K562 (cell line): ENCODE measurements at regions not wholly inside any gene's neighbourhood (a gene's known extent, or its start where the extent isn't known, plus 50 kb on each side); places are given as distances from the start of the nearest gene placed in this dataset.

Experiments
- ATAC-seq: fragments of 200-7000 bp; cut with Tn5 transposase; 3 replicates; pipeline ENCODE4 v1.9.1; 2020; ENCODE audit warnings: moderate library complexity
- BruUV-seq: library from RNA; stranded (reverse); fragments of 400-500 nt; replicated peaks from 2 replicates; lab custom pipeline; 2021; lab: Mats Ljungman, UMichigan
- CTCF ChIA-PET: fragments of 300-600 bp; formaldehyde crosslinking; extraction: SDS; loops from one replicate; lab custom pipeline; 2021; ENCODE audit warnings: low intra/inter-chr PET ratio; lab: Yijun Ruan, JAX
- POLR2A ChIA-PET: fragments of 300-600, 350-650 bp; sonication (Branson Sonifier 250); formaldehyde crosslinking; extraction: SDS; loops from one replicate; lab custom pipeline; 2021; ENCODE audit warnings: antibody characterized with exemption, inconsistent platforms; lab: Yijun Ruan, JAX
- DNase-seq, 4 experiments: peaks; one replicate each; pipeline versions ENCODE4 v3.0.0 to v3.0.0-alpha.2; 2011 to 2018; ENCODE audit warnings: low spot score in 3 of 4, mixed read lengths in 3 of 4; ENCODE audit errors: extremely low read depth in 1 of 4
- FAIRE-seq: peaks from 2 replicates; lab custom pipeline; 2011; peaks lifted over from hg19 to GRCh38; lab: Jason Lieb, UNC
- H2AFZ ChIP-seq: 2 replicates; pipeline ENCODE4 v1.6.0; 2011; ENCODE audit warnings: low read depth, low read length, control low read depth, inconsistent platforms
- H3K27ac ChIP-seq: fragments of 200-600 bp; 3 replicates; pipeline ENCODE4 v1.8.0; 2011; ENCODE audit warnings: low read depth, mild to moderate bottlenecking, control low read depth, inconsistent platforms, low read length, moderate library complexity, mixed read lengths; ENCODE audit errors: extremely low read depth
- H3K27me3 ChIP-seq, 2 experiments: fragments of 300-600 bp in 1 of 2; 2 replicates in 1 of 2; 3 replicates in 1 of 2; pipeline versions ENCODE4 v1.6.0 to v1.8.0; 2011; ENCODE audit warnings: inconsistent platforms in 2 of 2, low read length in 2 of 2, mild to moderate bottlenecking in 1 of 2, mixed read lengths in 1 of 2, moderate library complexity in 1 of 2; ENCODE audit not compliant: control insufficient read depth in 2 of 2, insufficient read depth in 2 of 2
- H3K36me3 ChIP-seq: fragments of 300-600 bp; 3 replicates; pipeline ENCODE4 v1.8.0; 2011; ENCODE audit warnings: mild to moderate bottlenecking, low read length, inconsistent platforms; ENCODE audit not compliant: control insufficient read depth, insufficient read depth
- H3K4me1 ChIP-seq, 2 experiments: fragments of 200-600 bp in 1 of 2; replicated peaks in 1 of 2; 2 replicates in 1 of 2; 3 replicates in 1 of 2; pipeline versions ENCODE4 v1.5.1 to v1.8.0; 2011; ENCODE audit warnings: inconsistent platforms in 2 of 2, low read length in 2 of 2, mild to moderate bottlenecking in 1 of 2, mixed read lengths in 1 of 2, moderate library complexity in 1 of 2; ENCODE audit not compliant: control insufficient read depth in 2 of 2, insufficient read depth in 2 of 2
- H3K4me2 ChIP-seq: 2 replicates; pipeline ENCODE4 v1.6.1; 2011; ENCODE audit warnings: low read length, control low read depth, inconsistent platforms, mixed read lengths; ENCODE audit not compliant: insufficient read depth
- H3K4me3 ChIP-seq: fragments of 200-600 bp; sonication (generic), shearing (Covaris generic); 2 replicates; pipeline ENCODE4 v1.5.1; 2016; ENCODE audit warnings: control low read depth, inconsistent platforms
- H3K79me2 ChIP-seq: fragments of 200-600 bp; 3 replicates; pipeline ENCODE4 v1.8.0; 2011; ENCODE audit warnings: low read length, inconsistent platforms; ENCODE audit not compliant: control insufficient read depth, insufficient read depth
- H3K9ac ChIP-seq, 2 experiments: 2 replicates each; pipeline versions ENCODE4 v1.6.0 to v1.6.1; 2011; ENCODE audit warnings: low read depth in 2 of 2, low read length in 2 of 2, control low read depth in 1 of 2, inconsistent platforms in 1 of 2, mild to moderate bottlenecking in 1 of 2, mixed read lengths in 1 of 2; ENCODE audit not compliant: insufficient read depth in 1 of 2
- H3K9me1 ChIP-seq: one replicate; pipeline ENCODE4 v1.6.0; 2011; ENCODE audit warnings: inconsistent platforms, mild to moderate bottlenecking, low read length, moderate library complexity; ENCODE audit not compliant: control insufficient read depth, insufficient read depth
- H3K9me3 ChIP-seq: replicated peaks from 2 replicates; pipeline ENCODE4 v1.5.1; 2011; ENCODE audit warnings: low read depth, low read length, inconsistent platforms; ENCODE audit not compliant: control insufficient read depth, insufficient read depth
- H4K20me1 ChIP-seq: replicated peaks from 2 replicates; pipeline ENCODE4 v1.6.1; 2011; ENCODE audit warnings: low read length, inconsistent platforms, mixed read lengths; ENCODE audit not compliant: control insufficient read depth, insufficient read depth
- ATF4 ChIP-seq: fragments of 450-650 bp; formaldehyde crosslinking; IDR thresholded peaks from 2 replicates; pipeline ENCODE4 v1.4.0; 2022; ENCODE audit warnings: mild to moderate bottlenecking, moderate library complexity
- CAMTA2 ChIP-seq: fragments of 250-450 bp; sonication (Bioruptor Pico); conservative IDR thresholded peaks from 2 replicates; pipeline ENCODE4 v1.5.1; 2022
- CEBPG ChIP-seq, 3 experiments: fragments of 200-800 bp in 1 of 3; sonication (Bioruptor generic) in 1 of 3; sonication (generic) in 1 of 3; formaldehyde crosslinking in 1 of 3; IDR thresholded peaks in 2 of 3; conservative IDR thresholded peaks in 1 of 3; 2 replicates each; pipeline versions ENCODE4 v1.6.1 to v1.8.0; 2016 to 2022; ENCODE audit warnings: missing compliant biosample characterization in 2 of 3, missing genetic modification characterization in 2 of 3, mild to moderate bottlenecking in 1 of 3, missing genetic modification reagents in 1 of 3
- CHD4 ChIP-seq: fragments of 200-600 bp; sonication (generic); IDR thresholded peaks from 3 replicates; pipeline ENCODE4 v1.6.1; 2012; ENCODE audit warnings: low read depth, mild to moderate bottlenecking, mixed read lengths, low read length, inconsistent platforms; ENCODE audit not compliant: insufficient read depth, insufficient replicate concordance, poor library complexity, severe bottlenecking
- CREB1 ChIP-seq, 2 experiments: sonication (generic) in 1 of 2; formaldehyde crosslinking in 1 of 2; IDR thresholded peaks; 2 replicates each; pipeline versions ENCODE4 v1.6.1 to v1.8.0; 2012 to 2022; ENCODE audit warnings: inconsistent platforms in 1 of 2, mild to moderate bottlenecking in 1 of 2, missing genetic modification reagents in 1 of 2, moderate library complexity in 1 of 2
- E2F6 ChIP-seq, 2 experiments: IDR thresholded peaks; 2 replicates each; pipeline ENCODE4 v1.6.1; 2011; ENCODE audit warnings: borderline replicate concordance in 1 of 2, control low read depth in 1 of 2, low read depth in 1 of 2, low read length in 1 of 2, mild to moderate bottlenecking in 1 of 2, mixed read lengths in 1 of 2, moderate library complexity in 1 of 2; ENCODE audit not compliant: insufficient read depth in 1 of 2, insufficient read length in 1 of 2, poor library complexity in 1 of 2, severe bottlenecking in 1 of 2; ENCODE audit errors: extremely low read depth in 1 of 2
- ELF4 ChIP-seq: fragments of 450-650 bp; formaldehyde crosslinking; IDR thresholded peaks from 2 replicates; pipeline ENCODE4 v1.4.0; 2022; ENCODE audit warnings: missing genetic modification characterization
- HNRNPH1 ChIP-seq: fragments of 200-400 bp; formaldehyde crosslinking; optimal IDR thresholded peaks from 2 replicates; pipeline ENCODE3; 2017; ENCODE audit warnings: low read depth, mild to moderate bottlenecking, low read length, moderate library complexity
- NFIC ChIP-seq: fragments of 450-650 bp; IDR thresholded peaks from 2 replicates; pipeline ENCODE4 v1.6.1; 2017; ENCODE audit warnings: mild to moderate bottlenecking, inconsistent platforms
- TAF15 ChIP-seq: fragments of 200-400 bp; formaldehyde crosslinking; IDR thresholded peaks from 2 replicates; pipeline ENCODE4 v1.6.1; 2017; ENCODE audit warnings: mild to moderate bottlenecking, low read depth, low read length, moderate library complexity
- ZNF121 ChIP-seq: sonication (generic); formaldehyde crosslinking; conservative IDR thresholded peaks from 2 replicates; pipeline ENCODE4 v1.8.0; 2022; ENCODE audit warnings: missing genetic modification reagents
- WGBS: fragments of 100-300 bp; shearing (Covaris generic); methylation state at CpG from one replicate; pipeline ENCODE4 v1.1.6; 2016; ENCODE audit warnings: low coverage, mixed read lengths; ENCODE audit not compliant: insufficient coverage; ENCODE audit errors: missing lambda C conversion rate; 5-methylcytosine and 5-hydroxymethylcytosine counted together
- in situ Hi-C: fragments of 300-500 bp; cut with MboI; formaldehyde crosslinking; loops from 4 replicates; pipeline ENCODE4 v1.15.0; 2018; ENCODE audit warnings: inconsistent platforms, mixed read lengths
- intact Hi-C: fragments of 100-400 bp; cut with micrococcal nuclease; formaldehyde crosslinking; loops from 2 replicates; pipeline ENCODE4 v1.14.2; 2022
- TF ChIP-seq, protein P1 (sequence below): fragments of 450-650 bp; IDR thresholded peaks from 2 replicates; pipeline ENCODE4 v1.6.1; 2016; ENCODE audit warnings: low read depth

- WGBS = 17% methylated on average over 2 of the region's 2 CpGs
- intact Hi-C loops = no loop called here
- no TSS peak for BruUV-seq
- TF ChIP-seq CEBPG (CRISPR knock-in tag; IDR thresholded peaks at IDR 0.05) (no peak), CEBPG (tag; conservative IDR thresholded peaks at IDR 0.05 in 1 of 2, IDR thresholded peaks at IDR 0.05 in 1 of 2) (no peak), ZNF121 (CRISPR knock-in tag) (no peak), TAF15 (no peak), ATF4 (CRISPR knock-in tag) (no peak), HNRNPH1 (no peak), CREB1 (IDR thresholded peaks at IDR 0.05) (no peak), CREB1 (CRISPR knock-in tag; IDR thresholded peaks at IDR 0.05) (no peak), E2F6 (IDR thresholded peaks at IDR 0.05; ENCODE audit: borderline replicate concordance in 1 of 2, extremely low read depth in 1 of 2, insufficient read depth in 1 of 2, insufficient read length in 1 of 2, low read depth in 1 of 2, low read length in 1 of 2, poor library complexity in 1 of 2, severe bottlenecking in 1 of 2) (no peak), NFIC (no peak), CAMTA2 (CRISPR knock-in tag) (no peak), CHD4 (no peak), ELF4 (no peak)
- TF ChIP-seq, protein P1, sequence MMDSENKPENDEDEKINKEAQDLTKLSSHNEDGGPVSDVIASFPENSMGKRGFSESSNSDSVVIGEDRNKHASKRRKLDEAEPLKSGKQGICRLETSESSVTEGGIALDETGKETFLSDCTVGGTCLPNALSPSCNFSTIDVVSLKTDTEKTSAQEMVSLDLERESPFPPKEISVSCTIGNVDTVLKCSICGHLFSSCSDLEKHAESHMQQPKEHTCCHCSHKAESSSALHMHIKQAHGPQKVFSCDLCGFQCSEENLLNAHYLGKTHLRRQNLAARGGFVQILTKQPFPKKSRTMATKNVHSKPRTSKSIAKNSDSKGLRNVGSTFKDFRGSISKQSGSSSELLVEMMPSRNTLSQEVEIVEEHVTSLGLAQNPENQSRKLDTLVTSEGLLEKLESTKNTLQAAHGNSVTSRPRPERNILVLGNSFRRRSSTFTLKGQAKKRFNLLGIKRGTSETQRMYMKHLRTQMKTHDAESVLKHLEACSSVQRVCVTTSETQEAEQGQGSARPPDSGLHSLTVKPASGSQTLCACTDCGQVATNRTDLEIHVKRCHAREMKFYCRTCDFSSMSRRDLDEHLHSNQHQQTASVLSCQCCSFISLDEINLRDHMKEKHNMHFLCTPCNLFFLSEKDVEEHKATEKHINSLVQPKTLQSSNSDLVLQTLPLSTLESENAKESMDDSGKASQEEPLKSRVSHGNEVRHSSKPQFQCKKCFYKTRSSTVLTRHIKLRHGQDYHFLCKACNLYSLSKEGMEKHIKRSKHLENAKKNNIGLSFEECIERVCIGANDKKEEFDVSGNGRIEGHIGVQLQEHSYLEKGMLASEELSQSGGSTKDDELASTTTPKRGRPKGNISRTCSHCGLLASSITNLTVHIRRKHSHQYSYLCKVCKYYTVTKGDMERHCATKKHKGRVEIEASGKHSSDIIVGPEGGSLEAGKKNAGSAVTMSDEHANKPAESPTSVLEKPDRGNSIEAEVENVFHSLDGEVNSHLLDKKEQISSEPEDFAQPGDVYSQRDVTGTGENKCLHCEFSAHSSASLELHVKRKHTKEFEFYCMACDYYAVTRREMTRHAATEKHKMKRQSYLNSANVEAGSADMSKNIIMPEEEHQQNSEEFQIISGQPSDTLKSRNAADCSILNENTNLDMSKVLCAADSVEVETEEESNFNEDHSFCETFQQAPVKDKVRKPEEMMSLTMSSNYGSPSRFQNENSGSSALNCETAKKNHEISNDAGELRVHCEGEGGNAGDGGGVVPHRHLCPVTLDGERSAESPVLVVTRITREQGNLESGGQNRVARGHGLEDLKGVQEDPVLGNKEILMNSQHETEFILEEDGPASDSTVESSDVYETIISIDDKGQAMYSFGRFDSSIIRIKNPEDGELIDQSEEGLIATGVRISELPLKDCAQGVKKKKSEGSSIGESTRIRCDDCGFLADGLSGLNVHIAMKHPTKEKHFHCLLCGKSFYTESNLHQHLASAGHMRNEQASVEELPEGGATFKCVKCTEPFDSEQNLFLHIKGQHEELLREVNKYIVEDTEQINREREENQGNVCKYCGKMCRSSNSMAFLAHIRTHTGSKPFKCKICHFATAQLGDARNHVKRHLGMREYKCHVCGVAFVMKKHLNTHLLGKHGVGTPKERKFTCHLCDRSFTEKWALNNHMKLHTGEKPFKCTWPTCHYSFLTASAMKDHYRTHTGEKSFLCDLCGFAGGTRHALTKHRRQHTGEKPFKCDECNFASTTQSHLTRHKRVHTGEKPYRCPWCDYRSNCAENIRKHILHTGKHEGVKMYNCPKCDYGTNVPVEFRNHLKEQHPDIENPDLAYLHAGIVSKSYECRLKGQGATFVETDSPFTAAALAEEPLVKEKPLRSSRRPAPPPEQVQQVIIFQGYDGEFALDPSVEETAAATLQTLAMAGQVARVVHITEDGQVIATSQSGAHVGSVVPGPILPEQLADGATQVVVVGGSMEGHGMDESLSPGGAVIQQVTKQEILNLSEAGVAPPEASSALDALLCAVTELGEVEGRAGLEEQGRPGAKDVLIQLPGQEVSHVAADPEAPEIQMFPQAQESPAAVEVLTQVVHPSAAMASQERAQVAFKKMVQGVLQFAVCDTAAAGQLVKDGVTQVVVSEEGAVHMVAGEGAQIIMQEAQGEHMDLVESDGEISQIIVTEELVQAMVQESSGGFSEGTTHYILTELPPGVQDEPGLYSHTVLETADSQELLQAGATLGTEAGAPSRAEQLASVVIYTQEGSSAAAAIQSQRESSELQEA = no peak
Observed at GRCh38 chr5:89520771-89521170, 637.8 kb upstream of the MEF2C start.

More at GRCh38 chr5:89520771-89521170, 637.8 kb upstream of the MEF2C start:
- no peaks in the 10 kb centered on the region for H3K9me3 ChIP-seq
- POLR2A ChIA-PET = no interaction called here
- H3K9me1 ChIP-seq = no peaks in the 10 kb centered on the region
- H3K79me2 ChIP-seq = no peaks in the 10 kb centered on the region
- no peaks in the 10 kb centered on the region for H4K20me1 ChIP-seq
- no peak overlapping the region for H3K27ac ChIP-seq
- H2AFZ ChIP-seq = no peak overlapping the region
- no peak for ATAC-seq
- DNase-seq = no peak
- CTCF ChIA-PET = no interaction called here
- H3K36me3 ChIP-seq = no peaks in the 10 kb centered on the region
- in situ Hi-C loops = no loop called here
- H3K4me2 ChIP-seq = no peak overlapping the region
- no peak overlapping the region for H3K4me3 ChIP-seq
- no peak overlapping the region for H3K9ac ChIP-seq
- no peaks in the 10 kb centered on the region for H3K4me1 ChIP-seq
- H3K27me3 ChIP-seq = no peaks in the 10 kb centered on the region
- peak; percentile 26 for FAIRE-seq
